Stimulated activated CD4-positive, alpha-beta T cell treated with anti-CD3 and anti-CD28 coated beads, TNF-alpha, amount 100 ng/mL, for 48 hours (primary cell): ENCODE measurements at regions not wholly inside any gene's neighbourhood (a gene's known extent, or its start where the extent isn't known, plus 50 kb on each side); places are given as distances from the start of the nearest gene placed in this dataset.
A peak's percentile ranks its signal among the peaks of the same experiment; 100 is the strongest.

Experiments
- DNase-seq, 3 donors: peaks; one replicate each; pipeline ENCODE4 v3.0.0-alpha.2; 2020; ENCODE audit warnings: low read depth in 3 of 3

DNA sequence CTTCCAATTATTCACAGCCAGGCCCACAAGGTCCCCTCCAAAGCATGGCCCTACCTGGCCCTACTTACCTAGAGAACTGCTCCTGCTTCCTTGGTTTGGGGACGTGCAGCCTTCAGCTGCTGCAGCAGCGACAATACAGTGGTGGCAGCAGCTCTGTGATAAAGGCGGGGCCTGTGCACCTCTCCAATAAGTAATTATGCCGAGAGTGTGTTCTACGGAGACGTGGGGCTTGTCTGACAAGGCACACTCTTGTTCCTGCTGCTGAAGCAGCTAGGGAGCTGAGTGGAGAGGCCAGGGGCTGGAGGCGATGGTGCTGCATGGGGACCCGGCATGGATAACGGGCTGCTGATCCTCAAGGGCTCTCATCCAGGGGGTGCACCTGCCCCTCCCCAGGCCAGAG lies 98.0 kb upstream of the THY1 start:
- DNase-seq, result no peak

DNA sequence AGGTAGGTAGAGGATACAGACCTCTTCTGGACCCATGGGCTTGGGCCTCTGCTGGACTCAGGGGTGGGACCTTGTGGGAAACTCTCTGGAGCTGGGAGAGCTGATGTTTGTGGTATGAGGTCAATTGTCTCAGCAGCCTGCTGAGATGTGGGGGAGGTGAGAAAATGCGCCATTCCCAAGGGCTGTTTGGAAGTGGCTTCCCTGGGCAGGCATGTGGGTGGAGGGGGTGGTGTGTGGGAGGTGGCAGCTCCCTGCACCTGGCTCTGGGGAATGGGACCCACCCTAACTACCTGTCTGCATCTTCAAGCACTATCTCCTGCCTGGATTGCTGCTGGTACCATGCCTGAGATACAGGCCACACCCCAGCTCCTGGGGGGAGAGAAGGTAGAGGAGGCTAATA lies 97.4 kb upstream of the THY1 start:
- no peak for DNase-seq

DNA sequence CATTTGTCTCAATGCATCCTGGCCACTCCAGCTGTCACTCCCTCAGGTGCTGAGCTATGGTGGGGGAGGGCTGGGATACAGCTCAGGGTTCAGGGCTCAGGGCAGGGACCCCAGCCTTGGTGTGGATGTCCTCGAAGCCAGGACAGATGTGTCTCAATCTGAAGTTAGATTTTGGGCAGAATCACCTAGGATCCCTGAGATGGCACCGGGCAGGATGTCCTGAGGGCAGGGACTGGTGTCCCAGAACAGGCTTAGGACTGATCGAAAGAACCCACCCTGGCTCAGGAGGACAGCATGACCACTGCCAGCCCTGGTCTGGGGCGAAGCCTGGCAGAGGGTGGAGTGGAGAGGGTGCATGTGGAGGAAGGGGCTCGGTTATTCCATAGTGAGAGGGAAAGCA lies 96.8 kb upstream of the THY1 start:
- no peak for DNase-seq

DNA sequence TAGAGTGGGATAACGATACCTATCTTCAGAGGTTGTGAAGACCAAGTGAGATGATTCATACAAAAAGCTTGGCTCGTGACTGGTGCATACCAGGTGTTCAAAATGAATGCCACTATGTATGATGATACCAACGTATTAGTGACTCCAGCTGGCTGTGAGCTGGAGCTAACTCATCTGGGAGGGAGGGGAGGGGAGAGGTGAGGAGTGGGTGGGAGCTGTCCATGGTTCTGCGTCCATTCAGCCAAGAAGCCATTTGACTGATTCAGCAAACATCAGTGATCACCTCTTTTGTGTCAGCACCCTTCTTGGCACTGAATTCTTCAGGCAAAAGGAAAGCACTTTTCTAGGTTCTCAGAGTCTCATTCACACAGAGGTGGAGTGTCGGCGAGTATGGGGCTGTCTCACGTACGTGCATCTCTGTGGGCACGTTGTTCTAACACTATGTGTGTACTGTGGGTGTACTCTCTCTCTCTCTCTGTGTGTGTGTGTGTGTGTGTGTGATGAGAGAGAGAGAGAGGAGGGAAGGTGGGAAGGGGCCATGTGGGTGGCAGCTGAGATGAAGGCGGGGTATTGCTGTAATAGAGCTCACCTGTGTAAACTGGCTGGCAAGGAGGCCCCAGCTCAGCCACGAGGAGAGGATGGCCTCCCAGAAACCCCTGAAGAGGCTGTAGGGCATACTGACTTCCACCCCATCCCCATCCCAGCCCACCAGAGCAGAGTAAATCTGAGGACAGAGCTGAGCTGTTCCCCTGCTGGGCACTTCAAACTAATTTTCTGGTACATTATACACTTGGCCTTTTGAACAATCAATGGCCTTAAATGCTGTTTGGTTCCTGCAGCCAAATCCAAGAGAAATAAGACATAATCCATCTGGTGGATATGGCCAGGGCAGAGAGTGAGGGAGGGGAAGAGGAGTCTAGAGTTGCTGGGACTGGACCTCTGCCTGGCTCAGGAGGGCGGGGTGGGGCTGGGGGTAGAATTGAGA lies 96.1 kb upstream of the THY1 start:
- no peak for DNase-seq

DNA sequence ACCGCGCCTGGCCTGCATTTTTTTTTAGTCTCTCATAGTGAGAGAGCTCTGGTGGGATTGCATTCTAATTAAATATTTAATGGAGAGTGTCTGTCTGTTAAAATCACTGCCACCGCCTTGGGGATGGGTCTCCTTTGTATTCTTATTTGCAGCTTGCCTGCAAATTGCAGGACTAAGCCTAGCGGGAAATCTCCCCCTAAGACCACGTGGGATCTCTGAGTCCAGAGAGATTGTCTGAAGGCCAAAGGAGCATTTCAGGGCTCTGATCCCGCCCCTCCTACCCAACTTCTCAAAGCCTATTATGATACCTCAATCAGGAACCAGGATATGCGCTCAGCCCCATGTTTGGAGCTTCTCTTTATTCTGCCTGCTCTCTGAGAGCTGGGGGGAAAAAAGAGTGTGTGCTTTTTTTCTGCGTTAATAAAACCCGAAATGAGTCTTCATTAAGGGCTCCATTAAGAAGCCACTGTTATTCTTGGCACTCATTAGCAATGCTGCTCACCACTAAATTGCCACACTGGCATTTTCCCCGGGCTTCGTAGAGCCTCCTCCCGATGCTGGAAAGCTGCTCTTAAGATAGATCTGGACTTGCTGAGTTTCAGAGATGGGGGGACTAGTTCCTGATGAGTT lies 92.9 kb upstream of the THY1 start:
- DNase-seq, result no peak

DNA sequence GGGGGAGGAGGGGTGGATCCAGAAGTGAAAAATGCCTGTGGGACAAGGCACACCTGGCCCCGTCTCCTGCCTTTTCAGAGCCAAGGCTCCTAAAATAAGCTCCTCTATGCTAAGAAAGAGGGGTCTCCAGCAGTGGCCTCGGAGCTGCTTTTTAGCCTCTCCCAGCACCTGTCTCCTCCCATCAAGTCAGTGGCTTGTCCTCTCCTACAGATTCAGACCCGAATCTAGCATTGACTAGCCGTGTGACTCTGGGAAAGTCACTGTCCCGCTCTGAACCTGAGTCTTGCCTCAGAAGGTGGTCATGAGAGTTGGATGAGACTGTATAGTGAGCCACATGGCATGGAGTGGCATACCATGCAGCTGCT lies 90.8 kb upstream of the THY1 start:
- DNase-seq, result no peak

DNA sequence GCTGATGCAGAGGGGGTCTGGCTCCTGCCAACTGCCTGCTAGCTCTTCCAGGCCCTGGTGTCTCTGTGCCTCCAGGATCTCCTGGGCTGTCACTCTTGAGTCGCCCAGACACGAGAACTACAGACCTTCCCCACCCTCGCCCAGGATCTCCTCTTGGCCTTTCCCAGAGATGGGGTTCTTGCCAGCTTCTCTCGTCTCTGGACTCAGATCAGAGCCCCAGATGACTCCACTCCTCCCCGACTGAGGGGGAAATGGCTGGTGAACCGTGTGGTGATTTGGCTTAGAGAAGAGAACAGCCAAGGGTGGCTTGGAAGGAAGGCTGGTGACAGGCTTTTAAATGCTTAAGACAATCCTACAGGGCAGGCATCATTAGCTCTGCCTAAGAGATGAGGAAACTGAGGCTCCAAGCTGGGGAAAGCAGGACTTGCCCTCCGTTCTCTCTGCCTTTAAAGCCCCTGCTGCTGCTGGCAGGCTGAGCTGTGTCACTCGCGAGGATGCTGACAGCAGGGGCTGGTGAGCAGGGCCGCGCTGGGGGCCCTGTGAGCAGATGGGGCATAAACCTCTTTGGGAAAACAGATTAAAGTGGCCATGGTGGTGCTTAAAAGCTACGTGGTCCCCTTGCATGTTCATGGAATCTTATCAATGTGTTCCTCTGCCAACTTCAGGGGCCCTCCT lies 90.3 kb upstream of the THY1 start:
- DNase-seq, result no peak

DNA sequence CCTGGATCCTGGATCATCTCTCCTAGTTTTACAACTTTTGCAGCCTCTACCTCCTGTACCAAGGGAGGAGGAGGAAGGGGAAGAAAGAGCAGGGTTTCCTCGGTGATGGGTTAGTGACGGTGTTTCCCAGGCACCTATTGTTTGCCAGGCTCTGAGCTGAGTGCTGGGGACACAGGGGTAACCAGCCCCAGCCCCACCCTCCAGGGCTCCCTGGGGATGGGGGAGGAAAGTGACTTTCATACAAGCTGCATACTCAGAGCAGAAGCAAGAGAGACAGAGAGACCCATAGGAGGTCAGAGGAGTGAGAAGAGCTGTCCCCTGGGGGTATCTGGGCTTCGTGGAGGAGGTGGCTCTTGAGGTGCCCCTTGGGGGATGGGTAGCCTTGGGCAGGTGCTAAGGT lies 89.4 kb upstream of the THY1 start:
- no peak for DNase-seq

DNA sequence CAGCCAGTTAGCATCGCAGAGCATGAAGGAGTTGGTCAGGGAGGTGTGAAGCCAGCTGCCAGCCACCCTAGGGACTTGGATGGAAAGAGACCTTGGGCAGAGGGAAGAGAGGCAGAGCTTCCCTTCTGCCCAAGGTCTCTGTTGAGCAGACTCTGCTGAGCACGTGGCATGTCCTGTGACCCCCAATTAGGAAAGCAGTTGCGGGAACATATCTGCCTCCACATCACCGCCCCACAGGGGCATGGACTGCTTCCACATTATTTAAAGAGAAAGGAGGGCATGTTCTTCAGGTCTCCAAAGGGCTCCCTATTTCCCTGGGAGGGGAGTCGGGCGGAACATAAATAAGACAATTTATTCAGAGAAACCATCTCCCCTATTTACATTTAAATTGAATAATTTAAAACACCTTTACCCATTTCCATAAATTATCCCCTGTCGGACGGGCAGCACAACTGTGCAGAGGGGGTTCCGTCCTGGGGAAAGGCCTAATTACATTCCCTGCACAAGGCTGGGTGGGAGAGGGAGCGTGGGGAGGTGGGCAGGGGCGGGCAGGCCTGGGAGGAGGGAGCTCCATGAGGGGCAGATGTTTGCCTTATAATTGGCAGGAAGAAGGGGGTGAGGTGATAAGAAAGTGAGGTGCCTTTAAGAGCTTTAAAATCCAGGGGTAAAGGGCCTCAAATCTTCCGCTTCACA lies 88.8 kb upstream of the THY1 start:
- no peak for DNase-seq

DNA sequence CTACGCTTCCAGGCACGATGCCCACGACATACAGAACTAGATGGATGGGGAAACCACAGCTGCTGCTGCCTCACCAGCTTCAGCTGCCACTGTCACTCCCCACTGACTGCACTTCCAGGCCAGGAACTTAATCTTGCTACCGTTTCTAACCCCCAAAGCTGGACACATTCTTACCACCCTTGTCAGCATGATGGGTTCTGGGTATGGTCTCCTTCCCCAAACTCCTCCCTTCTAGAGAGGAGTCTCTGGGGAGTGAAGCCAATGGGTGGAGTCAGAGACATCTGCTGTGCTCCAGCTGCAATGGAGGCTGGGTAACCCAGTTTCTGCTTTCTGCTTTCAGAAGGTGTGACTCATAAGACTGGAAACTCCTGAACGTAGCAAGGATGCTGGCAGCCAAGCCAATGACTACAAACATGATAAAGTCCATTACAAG lies 87.0 kb upstream of the THY1 start:
- peak in 2 of 3 donors; percentile 10 to 36 for DNase-seq

DNA sequence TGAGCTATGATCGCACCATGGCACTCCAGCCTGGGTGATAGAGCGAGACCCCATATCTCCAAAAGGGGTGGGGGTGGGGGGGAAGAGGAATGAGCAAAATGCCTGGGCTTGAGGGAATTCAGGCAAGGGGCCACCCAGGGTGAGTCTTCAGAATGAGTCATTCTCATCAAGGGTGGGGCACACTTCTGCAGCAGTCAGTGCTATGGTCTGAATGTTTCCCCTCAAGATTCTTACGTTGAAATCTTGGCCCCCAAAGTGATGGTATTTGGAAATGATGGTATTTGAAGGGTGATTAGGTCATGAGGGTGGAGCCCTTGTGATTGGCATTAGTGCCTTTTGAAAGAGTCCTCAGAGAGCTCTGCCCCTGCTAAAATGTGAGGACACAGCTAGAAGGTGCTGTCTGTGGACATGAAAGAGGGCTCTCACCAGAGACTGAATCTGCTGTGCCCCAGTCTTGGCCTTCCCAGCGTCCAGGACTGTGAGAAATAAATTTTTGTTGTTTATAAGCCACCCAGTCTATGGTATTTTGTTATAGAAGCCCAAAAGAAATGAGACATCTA lies 86.4 kb upstream of the THY1 start:
- DNase-seq, result no peak

DNA sequence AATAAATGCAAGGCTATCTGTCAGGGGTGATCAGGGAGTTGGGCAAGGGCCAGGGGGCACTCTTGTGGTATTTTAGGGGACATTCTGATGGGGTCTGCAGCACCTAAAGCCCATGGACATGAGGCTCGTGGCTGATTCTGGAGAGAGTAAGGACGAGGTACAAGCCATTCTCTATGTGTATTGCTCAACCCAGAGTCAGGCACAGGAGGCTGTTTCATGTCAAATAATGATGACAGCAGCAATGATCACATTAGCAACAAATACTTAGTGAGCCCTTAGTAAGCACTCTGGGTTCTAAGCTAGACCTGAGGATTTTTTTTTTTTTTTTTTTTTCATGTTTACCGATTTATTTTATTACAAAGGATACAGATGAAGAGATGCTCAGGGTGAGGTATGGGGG lies 83.5 kb upstream of the THY1 start:
- no peak for DNase-seq

DNA sequence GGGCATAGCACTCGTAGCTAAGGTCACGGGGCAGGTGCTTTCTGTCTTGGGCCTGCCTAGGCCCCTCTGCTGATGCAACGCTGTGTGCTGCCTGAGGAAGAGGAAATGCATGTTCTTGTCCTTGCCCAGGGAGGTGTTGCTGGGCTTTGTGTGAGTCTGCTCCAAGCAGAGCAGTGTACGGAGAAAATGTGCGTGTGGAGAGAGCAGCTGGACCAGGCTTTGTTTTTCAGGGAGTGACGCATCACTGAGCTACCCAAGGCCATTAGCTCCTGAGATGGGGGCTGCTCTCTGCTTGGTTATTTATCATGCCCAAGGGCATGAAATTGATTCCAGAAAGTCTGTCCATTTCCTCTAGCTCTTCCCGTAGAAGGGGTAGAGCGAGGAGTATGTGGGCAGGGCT lies 82.9 kb upstream of the THY1 start:
- no peak for DNase-seq

DNA sequence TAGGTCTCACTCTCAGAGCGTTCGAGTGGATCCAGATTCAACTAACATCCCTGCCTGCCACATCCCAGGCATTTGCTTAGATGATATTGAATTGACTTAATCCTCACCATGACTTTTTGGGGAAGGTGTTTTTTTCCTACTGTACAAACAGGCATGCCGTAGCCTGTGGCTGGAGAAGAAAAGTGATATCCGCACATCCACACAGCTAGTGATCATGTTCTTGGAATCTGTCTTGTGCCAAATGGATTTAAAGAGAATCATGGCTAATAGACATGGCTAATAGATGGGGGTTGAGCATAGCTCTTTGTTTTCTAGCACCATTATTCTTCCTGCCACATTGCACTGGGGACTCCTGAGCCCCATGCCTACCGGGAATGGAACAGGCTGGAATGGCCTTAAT lies 82.1 kb upstream of the THY1 start:
- DNase-seq, result no peak

DNA sequence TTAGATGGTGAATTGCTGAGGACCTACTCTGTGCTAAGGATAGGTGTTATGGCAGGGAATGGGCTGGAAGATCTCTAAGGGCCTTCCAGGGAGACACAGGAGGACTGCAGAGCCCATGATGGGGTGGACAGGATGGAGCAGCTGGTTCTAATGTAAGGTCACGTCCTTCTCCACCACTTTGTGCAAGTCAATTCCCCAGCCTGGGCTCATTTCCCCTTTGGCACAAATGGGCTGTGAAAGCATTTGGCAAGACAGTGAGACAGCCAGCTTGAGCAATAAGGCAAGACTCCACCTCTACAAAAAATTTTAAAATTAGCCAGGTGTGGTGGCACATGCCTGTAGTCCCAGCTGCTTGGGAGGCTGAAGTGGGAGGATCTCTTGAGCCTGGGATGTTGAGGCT lies 81.4 kb upstream of the THY1 start:
- no peak for DNase-seq

DNA sequence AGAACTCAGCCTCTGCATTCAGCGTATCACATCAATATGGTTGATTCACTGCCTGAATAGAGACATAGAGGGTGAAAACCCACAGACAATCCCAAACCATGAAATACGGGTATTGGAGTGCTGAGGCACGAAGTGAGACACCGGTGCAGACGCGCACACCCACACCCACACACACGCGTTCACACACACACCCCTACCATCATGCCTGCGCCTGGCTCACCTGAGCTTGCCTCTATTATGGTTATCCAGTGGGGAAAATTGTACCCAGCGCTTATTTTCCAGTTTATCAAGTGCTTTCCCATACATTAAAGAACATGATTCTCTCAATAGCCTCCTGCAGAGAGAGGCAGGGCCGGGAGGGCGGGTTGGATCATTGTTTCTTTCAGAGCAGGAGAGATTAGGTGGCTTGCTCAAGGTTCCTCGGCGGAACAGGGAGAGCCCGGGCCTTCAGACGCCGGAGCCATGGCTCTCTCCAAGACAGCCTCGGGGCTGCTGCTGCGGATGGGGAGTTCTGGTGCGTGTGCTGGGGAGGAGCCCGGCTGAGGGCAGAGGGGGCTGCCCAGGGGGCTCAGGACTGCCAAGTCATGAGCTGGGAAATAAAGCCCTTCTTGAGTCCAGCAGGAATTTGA lies 78.9 kb upstream of the THY1 start:
- DNase-seq, result no peak

DNA sequence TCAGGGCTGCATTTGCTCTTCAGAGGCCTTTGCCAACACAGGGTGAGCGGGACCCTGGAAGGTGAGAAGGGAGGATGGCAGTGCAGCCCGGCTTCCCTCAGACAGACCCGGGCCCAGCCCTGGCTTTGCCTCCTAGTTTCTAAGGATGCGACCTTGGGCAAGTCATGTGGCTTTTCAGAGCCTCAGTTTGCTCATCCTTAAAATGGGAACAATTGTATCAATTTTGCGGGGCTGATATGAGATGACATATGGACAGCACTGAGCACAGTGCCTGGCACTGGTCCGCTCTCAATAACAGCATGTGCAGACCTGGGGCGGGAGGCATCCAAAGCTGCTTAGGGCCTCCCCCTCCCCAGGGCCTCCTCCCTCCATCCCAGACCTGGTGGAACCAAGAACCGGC lies 74.7 kb upstream of the THY1 start:
- DNase-seq, result no peak

DNA sequence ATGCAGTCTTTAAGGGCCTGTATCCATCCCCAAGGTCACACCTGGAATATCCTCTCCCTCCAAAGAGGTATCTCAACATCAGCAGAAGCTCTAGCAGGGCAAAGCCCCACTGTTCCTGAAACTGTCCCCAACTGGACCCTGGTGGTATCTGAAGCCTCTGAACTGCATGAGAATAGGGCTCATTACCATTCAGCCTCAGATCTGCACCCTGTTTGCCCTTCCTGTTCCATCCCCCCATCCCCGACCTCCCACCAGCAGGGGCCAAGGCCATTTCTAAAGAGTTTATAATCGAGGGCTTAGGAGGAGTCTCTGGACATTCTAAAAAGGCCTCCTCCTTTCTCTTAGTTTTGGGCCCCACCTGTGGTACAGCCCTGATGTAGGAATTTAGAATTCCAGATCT lies 74.0 kb upstream of the THY1 start:
- no peak for DNase-seq

DNA sequence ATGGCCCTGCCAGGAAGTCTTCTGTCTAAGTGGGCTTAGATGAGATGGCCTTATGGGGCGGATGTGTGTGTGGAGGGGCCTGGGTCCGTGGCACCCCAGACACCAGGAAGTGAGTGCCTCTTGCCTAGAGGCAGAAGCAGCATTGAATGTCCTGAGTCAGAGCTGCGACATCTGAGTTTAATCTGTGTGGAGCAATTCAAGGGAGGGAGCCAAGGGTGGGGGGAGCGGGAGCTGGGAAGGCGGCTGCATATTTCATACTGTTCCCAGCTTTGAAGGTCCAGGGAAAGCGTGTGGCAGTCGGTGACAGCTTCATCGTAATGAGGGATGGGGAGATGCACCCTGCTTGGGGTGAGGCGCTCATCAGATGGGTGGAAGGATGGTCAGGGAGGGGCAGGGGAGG lies 73.5 kb upstream of the THY1 start:
- no peak for DNase-seq

DNA sequence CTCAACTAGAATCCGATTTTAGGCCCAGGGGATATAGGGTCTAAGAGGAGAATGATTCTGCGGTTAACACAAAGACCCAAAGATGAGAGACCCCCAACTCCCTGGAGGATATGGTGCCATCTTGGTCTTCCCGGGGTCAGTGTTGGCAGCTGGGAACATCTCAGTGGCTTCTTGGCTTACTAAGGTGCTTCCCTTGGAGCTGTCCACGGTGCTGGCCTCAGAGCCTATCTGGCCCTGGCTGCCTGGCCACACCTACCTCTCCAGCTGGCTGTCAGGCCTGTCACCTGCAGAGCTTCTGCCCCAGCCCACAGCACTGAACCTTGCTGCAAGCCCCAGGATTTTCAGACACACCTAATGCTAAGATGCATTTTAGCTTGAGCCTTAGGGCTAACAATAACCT lies 70.7 kb upstream of the THY1 start:
- DNase-seq, result no peak

DNA sequence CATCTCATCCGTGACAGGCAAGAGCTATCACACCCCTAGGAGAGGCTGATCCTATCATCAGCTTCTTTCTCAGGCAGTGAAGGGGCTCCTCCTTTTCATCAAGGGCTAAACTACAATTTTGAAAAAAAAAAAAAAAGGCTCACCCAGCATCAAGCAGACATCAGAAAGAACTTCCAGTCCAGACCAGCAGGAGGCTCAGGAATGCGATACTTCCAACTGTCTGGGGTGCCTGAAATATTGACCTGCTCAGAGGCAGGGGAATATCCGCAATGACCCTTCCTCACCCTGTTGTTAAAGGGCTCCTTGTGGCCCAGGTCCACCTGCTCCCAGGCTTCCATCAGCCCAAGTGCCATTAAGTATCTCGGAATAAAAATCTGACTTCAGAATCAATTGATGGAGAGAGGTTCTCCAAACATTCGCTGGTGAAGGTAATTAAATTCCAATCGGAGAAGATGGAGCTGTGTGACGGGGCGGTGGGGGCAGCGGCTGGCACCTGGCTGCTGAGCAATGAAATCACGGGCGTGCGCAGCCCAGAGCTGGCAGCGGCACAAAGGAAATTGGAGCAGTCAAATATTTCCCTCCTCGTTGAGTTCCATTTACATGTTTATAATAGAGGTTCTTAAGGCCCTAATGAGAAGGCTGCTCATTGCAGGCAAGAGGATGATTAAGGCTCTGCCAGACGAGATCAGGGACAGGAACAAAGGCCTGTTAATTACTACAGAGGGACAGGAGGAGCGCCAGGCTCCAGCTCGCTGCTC lies 69.0 kb upstream of the THY1 start:
- DNase-seq, result no peak
